Mesothelial cell of epicardium (in vitro differentiated cells): ENCODE measurements at regions not wholly inside any gene's neighbourhood (a gene's known extent, or its start where the extent isn't known, plus 50 kb on each side); places are given as distances from the start of the nearest gene placed in this dataset.

Experiments used
- DNase-seq, 2 experiments: peaks; one replicate each; pipeline ENCODE4 v3.0.0; 2021; ENCODE audit warnings: low spot score in 2 of 2; ENCODE audit not compliant: unreplicated experiment in 2 of 2
- H3K27ac Mint-ChIP-seq: 2 replicates; pipeline ENCODE4 v1.8.0; 2021; ENCODE audit warnings: mixed read lengths
- H3K27me3 Mint-ChIP-seq: 2 replicates; pipeline ENCODE4 v1.8.0; 2021; ENCODE audit warnings: low read depth, mixed read lengths
- H3K36me3 Mint-ChIP-seq: 2 replicates; pipeline ENCODE4 v1.8.0; 2021; ENCODE audit warnings: mixed read lengths
- H3K4me1 Mint-ChIP-seq: 2 replicates; pipeline ENCODE4 v1.8.0; 2021; ENCODE audit warnings: mixed read lengths
- H3K4me3 Mint-ChIP-seq: 2 replicates; pipeline ENCODE4 v1.8.0; 2021; ENCODE audit warnings: mild to moderate bottlenecking, moderate library complexity, mixed read lengths
- H3K9me3 Mint-ChIP-seq: 2 replicates; pipeline ENCODE4 v1.8.0; 2021; ENCODE audit warnings: mixed read lengths
- TF ChIP-seq, protein P1 (sequence below): fragments of 200-600 bp; sonication (generic); IDR thresholded peaks from one replicate; pipeline ENCODE4 v1.5.0; 2021; ENCODE audit warnings: antibody characterized with exemption; ENCODE audit not compliant: unreplicated experiment

DNA sequence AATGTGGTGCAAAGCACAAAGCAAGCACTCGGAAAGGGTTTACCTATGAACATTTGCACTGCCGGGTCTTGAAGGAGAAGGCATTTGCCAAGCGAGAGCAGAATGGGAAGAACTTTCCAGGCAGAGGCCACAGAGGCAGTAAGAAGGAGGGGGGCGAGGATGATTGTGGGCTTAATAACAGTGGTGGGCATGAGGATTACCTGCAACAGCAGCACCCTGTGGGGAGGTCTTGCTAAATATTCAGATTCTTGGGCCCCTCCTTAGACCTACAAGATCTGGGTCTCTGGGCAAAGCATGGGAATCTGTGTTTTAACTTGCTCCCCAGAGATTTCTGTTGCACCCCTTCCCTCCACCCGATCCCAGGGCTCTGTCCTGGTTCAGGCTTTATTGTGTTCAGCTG lies 75.1 kb upstream of the ZBED5 start:
- Mint-ChIP-seq H3K4me3 (peak overlapping the region; percentile 85), H3K36me3 (no peaks in the 10 kb centered on the region), H3K27ac (peak overlapping the region; percentile 97)

DNA sequence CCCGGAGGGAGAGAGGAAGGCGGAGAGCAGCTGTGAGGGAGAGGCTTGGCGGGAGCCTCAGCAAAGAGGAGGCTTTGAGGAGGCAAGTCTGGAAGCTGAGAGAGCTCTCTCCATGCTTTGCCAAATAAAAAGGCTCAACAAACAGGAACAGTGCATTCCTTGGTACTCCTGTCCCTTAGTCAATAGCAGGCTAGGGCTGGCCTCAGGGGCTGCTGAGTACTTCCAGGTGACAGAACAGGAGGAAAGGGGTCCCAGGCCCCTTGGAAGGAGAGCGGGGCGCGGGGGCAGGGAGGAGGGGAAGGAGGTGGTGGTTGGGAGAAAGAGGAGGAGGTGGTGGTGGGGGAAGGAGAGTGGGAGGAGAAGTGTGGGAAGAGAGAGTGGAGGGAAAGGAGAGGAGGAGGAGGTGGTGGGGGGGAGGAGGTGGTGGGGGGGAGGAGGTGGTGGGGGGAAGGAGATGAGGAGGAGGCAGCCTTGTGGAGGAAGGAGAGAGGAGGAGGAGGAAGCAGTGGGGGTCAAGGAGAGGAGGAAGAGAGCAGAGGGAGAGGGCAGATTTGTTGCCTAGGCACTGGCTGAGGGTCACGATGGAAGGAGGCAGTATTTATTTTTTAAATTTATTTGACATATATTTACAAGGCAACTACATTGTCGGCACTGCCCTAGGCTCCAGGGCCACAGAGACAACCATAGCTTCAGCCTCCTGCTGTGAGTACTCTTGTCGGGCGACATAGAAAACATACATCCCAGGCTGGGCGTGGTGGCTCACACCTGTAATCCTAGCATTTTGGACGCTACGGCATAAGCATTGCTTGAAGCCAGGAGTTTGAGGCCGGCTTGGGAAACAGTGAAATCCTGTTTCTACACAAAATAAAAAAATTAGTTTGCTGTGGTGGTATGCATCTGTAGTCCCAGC lies 74.2 kb upstream of the ZBED5 start:
- H3K27me3 Mint-ChIP-seq = no peaks in the 10 kb centered on the region
- peaks cover 45% of the 10 kb centered on the region for H3K4me1 Mint-ChIP-seq
- TF ChIP-seq, protein P1, sequence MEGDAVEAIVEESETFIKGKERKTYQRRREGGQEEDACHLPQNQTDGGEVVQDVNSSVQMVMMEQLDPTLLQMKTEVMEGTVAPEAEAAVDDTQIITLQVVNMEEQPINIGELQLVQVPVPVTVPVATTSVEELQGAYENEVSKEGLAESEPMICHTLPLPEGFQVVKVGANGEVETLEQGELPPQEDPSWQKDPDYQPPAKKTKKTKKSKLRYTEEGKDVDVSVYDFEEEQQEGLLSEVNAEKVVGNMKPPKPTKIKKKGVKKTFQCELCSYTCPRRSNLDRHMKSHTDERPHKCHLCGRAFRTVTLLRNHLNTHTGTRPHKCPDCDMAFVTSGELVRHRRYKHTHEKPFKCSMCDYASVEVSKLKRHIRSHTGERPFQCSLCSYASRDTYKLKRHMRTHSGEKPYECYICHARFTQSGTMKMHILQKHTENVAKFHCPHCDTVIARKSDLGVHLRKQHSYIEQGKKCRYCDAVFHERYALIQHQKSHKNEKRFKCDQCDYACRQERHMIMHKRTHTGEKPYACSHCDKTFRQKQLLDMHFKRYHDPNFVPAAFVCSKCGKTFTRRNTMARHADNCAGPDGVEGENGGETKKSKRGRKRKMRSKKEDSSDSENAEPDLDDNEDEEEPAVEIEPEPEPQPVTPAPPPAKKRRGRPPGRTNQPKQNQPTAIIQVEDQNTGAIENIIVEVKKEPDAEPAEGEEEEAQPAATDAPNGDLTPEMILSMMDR = no peak
- H3K36me3 Mint-ChIP-seq = no peaks in the 10 kb centered on the region
- DNase-seq = peak in 1 of 2 experiments; percentile 65
- H3K4me3 Mint-ChIP-seq = peak overlapping the region; percentile 85
- no peaks in the 10 kb centered on the region for H3K9me3 Mint-ChIP-seq
- peak overlapping the region; percentile 99 for H3K27ac Mint-ChIP-seq

More for the DNA sequence above, 75.1 kb upstream of the ZBED5 start:
- no peaks in the 10 kb centered on the region for H3K27me3 Mint-ChIP-seq
- H3K9me3 Mint-ChIP-seq = no peaks in the 10 kb centered on the region
- TF ChIP-seq, protein P1 = no peak
- no peak for DNase-seq
- H3K4me1 Mint-ChIP-seq = peaks cover 38% of the 10 kb centered on the region

DNA sequence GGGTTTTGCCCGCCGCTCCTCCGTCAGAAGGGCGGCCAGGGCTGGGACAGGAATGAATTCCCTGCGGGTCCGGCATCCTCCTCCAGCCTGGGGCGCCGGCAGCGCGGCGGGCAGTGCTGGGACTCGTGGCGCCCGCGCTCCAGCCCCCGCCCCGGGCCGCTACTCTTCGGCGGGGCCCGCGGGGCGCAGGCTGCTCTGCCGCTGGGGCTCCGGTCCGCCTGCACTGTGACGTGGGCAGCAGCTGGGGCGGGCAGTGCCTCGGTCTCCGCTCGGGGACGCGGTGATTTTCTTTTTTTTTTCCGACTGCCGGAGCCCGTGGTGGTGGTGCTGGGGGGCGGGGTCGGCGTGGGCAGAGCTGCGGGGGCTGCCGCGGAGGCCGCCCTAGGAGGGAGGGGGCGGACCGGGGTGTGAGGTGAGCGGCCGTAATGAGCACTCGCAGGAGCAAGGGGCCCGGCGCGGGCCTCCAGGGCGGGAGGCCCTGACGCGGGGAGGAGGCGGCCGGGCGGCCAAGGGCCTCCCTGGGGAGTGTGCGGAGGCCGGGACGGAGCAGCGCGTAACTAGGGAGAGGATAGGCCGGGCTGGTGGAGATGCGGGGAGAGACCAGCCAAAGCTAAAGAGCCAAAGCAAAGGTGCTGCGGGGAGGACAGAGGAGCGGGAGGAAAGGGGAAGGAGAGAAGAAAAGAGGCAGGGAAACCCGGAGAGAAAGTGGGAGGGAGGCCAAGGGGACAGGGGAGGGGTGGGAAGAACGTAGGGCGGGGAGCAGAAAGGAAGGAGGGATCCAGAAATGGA lies 73.3 kb upstream of the ZBED5 start:
- Mint-ChIP-seq H3K27ac (peak overlapping the region; percentile 99), H3K4me3 (peak overlapping the region; percentile 85), H3K36me3 (no peaks in the 10 kb centered on the region), H3K9me3 (no peaks in the 10 kb centered on the region), H3K27me3 (no peaks in the 10 kb centered on the region), H3K4me1 (peaks cover 54% of the 10 kb centered on the region)
- TF ChIP-seq, protein P1 = no peak
- peak; percentile 57 to 77 for DNase-seq

DNA sequence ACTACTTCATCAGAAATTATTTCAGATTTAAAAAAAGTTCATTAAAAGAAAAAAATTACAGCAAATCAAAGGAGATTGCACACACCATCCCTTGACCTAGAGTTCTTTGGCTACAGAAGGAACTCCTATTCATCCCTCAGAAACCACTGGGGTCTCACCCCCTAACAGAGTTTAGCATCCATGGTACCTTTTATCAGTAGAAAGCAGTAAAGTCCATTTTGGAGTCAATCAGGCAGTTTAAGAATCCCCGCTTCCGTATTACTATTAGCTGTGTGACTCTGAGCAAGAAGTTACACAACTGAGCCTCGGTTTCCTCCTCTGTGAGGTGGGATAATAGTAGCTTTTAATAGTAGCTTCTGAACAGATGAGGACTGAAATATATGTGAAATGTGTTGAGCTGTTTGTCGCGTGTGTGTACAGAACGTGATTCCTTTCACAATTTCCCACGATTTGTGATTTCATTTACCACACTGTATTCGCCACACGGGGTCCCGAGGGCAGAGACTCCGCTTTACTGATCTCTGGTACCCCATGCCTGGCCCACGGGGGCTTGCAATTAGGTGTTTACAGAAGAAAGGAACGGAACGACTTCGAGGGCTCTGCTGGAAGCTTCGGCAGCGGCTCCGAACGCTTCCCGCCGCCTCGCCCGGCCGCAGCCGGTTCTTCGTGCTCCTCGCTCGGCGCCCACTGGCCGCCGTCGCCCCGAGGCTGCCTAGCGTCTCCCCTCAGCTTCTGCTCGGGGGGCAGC lies 72.5 kb upstream of the ZBED5 start:
- Mint-ChIP-seq H3K27me3 (no peaks in the 10 kb centered on the region), H3K36me3 (no peaks in the 10 kb centered on the region), H3K4me1 (peaks cover 60% of the 10 kb centered on the region), H3K4me3 (peak overlapping the region; percentile 85), H3K27ac (peak overlapping the region; percentile 94), H3K9me3 (no peaks in the 10 kb centered on the region)
- TF ChIP-seq, protein P1 = no peak
- no peak for DNase-seq

DNA sequence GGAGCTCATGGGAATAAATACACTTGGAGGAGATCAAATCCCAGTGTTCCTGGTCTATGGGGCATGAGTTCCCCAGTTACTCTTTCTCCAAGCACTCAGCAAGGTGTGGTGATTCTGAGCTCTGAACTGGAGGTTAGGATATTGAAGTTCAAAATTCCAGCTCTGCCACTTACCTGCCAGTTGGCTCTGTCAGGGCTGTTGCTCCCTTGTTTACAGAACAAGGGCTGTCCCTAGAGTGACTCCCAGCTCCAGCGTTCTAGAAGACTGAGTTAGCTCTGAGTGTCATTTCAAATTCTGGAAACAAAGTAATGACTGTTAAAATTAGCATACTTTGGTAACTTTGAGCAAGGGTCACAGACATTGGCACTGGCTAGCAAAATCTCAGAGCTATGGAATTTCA lies 69.7 kb upstream of the ZBED5 start:
- no peak overlapping the region for H3K4me3 Mint-ChIP-seq
- no peak for DNase-seq
- TF ChIP-seq, protein P1 = no peak
- H3K9me3 Mint-ChIP-seq = no peaks in the 10 kb centered on the region
- no peaks in the 10 kb centered on the region for H3K36me3 Mint-ChIP-seq
- no peaks in the 10 kb centered on the region for H3K27me3 Mint-ChIP-seq
- peaks cover 59% of the 10 kb centered on the region for H3K4me1 Mint-ChIP-seq
- H3K27ac Mint-ChIP-seq = peak overlapping the region; percentile 80
